PC-3 (cell line): ENCODE measurements at regions not wholly inside any gene's neighbourhood (a gene's known extent, or its start where the extent isn't known, plus 50 kb on each side); places are given as distances from the start of the nearest gene placed in this dataset.

Experiments used
- ATAC-seq: fragments of 200-7000 bp; cut with Tn5 transposase; 2 replicates; pipeline ENCODE4 v1.9.1; 2020; ENCODE audit warnings: mild to moderate bottlenecking, moderate library complexity
- BruUV-seq: library from RNA; stranded (reverse); fragments of 400-500 nt; replicated peaks from 2 replicates; lab custom pipeline; 2021; lab: Mats Ljungman, UMichigan
- CTCF ChIA-PET: fragments of 300-600 bp; sonication (Branson Sonifier 250); formaldehyde crosslinking; loops from one replicate; lab custom pipeline; 2022; ENCODE audit warnings: antibody characterized with exemption; lab: Charles Lee
- POLR2A ChIA-PET: fragments of 300-600 bp; sonication (Branson Sonifier 250); formaldehyde crosslinking; loops from one replicate; lab custom pipeline; 2022; ENCODE audit warnings: antibody characterized with exemption; ENCODE audit not compliant: unreplicated experiment; lab: Charles Lee
- DNase-seq: peaks from one replicate; pipeline ENCODE4 v3.0.0-alpha.2; 2015
- H2AFZ ChIP-seq: fragments of 300-600 bp; sonication (generic); 2 replicates; pipeline ENCODE4 v1.6.0; 2016; ENCODE audit warnings: antibody characterized with exemption, low read length
- H3F3A ChIP-seq: fragments of 300-600 bp; sonication (generic); one replicate; pipeline ENCODE4 v1.6.0; 2017; ENCODE audit warnings: antibody characterized with exemption, low read length, control low read depth, mild to moderate bottlenecking; ENCODE audit not compliant: unreplicated experiment
- H3K27ac ChIP-seq: fragments of 300-600 bp; sonication (generic); 2 replicates; pipeline ENCODE4 v1.5.1; 2016; ENCODE audit warnings: mild to moderate bottlenecking, low read length
- H3K27me3 ChIP-seq: fragments of 300-600 bp; sonication (generic); 2 replicates; pipeline ENCODE4 v1.6.1; 2016; ENCODE audit warnings: low read length, mixed read lengths
- H3K36me3 ChIP-seq: fragments of 300-600 bp; sonication (generic); 2 replicates; pipeline ENCODE4 v1.6.1; 2016; ENCODE audit warnings: low read depth, mixed run types, low read length, mixed read lengths
- H3K4me1 ChIP-seq: fragments of 300-600 bp; sonication (generic); 2 replicates; pipeline ENCODE4 v1.5.1; 2016; ENCODE audit warnings: low read length; ENCODE audit not compliant: insufficient read depth
- H3K4me2 ChIP-seq: fragments of 300-600 bp; sonication (generic); 2 replicates; pipeline ENCODE4 v1.6.0; 2016; ENCODE audit warnings: low read length
- H3K4me3 ChIP-seq: fragments of 300-600 bp; sonication (generic); 2 replicates; pipeline ENCODE4 v1.5.1; 2016; ENCODE audit warnings: mild to moderate bottlenecking, low read length, mixed read lengths
- H3K79me2 ChIP-seq: fragments of 300-600 bp; sonication (generic); 2 replicates; pipeline ENCODE4 v1.6.1; 2017; ENCODE audit warnings: low read length, mixed read lengths
- H3K9ac ChIP-seq: fragments of 300-600 bp; sonication (generic); 2 replicates; pipeline ENCODE4 v1.6.0; 2016; ENCODE audit warnings: mild to moderate bottlenecking, low read length
- H3K9me2 ChIP-seq: fragments of 300-600 bp; sonication (generic); replicated peaks from 2 replicates; pipeline ENCODE4 v1.6.1; 2016; ENCODE audit warnings: mixed run types, low read length, mixed read lengths
- H3K9me3 ChIP-seq: fragments of 300-600 bp; sonication (generic); 2 replicates; pipeline ENCODE4 v1.6.1; 2016; ENCODE audit warnings: low read length, mixed read lengths
- H4K20me1 ChIP-seq: fragments of 300-600 bp; sonication (generic); 2 replicates; pipeline ENCODE4 v1.6.1; 2016; ENCODE audit warnings: low read length, mixed read lengths
- EZH2 ChIP-seq: fragments of 300-600 bp; sonication (generic); IDR thresholded peaks from one replicate; pipeline ENCODE4 v1.6.1; 2017; ENCODE audit warnings: antibody characterized with exemption, mild to moderate bottlenecking, low read length; ENCODE audit not compliant: unreplicated experiment
- EZH2phosphoT487 ChIP-seq: fragments of 300-600 bp; sonication (generic); IDR thresholded peaks from 2 replicates; pipeline ENCODE4 v1.6.1; 2018; ENCODE audit warnings: mild to moderate bottlenecking, antibody characterized with exemption, low read length, borderline replicate concordance
- intact Hi-C: fragments of 100-400 bp; cut with micrococcal nuclease; formaldehyde crosslinking; loops from 2 replicates; pipeline ENCODE4 v1.9.0; 2023
- TF ChIP-seq, protein P1 (sequence below): fragments of 300-600 bp; sonication (generic); conservative IDR thresholded peaks from 2 replicates; pipeline ENCODE4 v1.5.1; 2017; ENCODE audit warnings: antibody characterized with exemption, low read depth, mild to moderate bottlenecking, low read length

GRCh38 chr6:137320271-137320670 is 101.1 kb upstream of the IFNGR1 start:
- CTCF ChIA-PET, result no interaction called here
- Histone ChIP-seq H3K4me3 (no peak overlapping the region), H3K9me3 (no peaks in the 10 kb centered on the region), H3K4me2 (no peak overlapping the region), H3K27me3 (no peaks in the 10 kb centered on the region), H3K4me1 (no peaks in the 10 kb centered on the region), H3K9me2 (no peaks in the 10 kb centered on the region), H2AFZ (no peak overlapping the region), H3K36me3 (no peaks in the 10 kb centered on the region), H3K79me2 (no peaks in the 10 kb centered on the region), H4K20me1 (no peaks in the 10 kb centered on the region), H3F3A (no peaks in the 10 kb centered on the region), H3K9ac (no peak overlapping the region), H3K27ac (no peak overlapping the region)
- no peak for DNase-seq
- no peak for ATAC-seq
- TF ChIP-seq EZH2, result no peak
- no peak for TF ChIP-seq EZH2phosphoT487
- no TSS peak for BruUV-seq
- POLR2A ChIA-PET, result no interaction called here
- intact Hi-C loops, result no loop called here

DNA sequence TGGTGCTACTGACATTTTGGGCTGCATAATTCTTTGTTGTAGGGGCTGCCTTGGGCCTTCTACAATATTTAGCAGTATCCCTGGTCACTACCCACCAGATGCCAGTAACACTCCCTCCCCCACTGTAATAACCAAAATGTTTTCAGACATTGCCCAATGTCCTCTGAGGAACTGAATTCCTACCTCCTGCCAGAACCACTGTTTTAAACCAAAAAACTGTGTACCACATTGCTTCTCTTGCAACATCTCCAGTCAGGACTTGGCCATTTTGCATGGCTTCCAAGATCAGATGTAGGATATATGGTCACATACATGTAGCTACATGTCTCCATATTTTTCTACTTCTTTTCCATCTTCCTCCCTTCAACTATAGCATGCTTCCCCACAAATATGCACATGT is 97.4 kb upstream of the IFNGR1 start:
- no peak for ATAC-seq
- H2AFZ ChIP-seq, result no peak overlapping the region
- H3K4me2 ChIP-seq, result no peak overlapping the region
- no peak for DNase-seq
- CTCF ChIA-PET, result no interaction called here
- POLR2A ChIA-PET, result no interaction called here
- no peak overlapping the region for H3K9ac ChIP-seq
- H3K79me2 ChIP-seq, result no peaks in the 10 kb centered on the region
- BruUV-seq, result no TSS peak
- H3K27me3 ChIP-seq, result no peaks in the 10 kb centered on the region
- intact Hi-C loops, result loop anchor here (5.0 kb wide), 1 partner anchor 239 kb away; no protein-coding TSS in a partner anchor
- no peaks in the 10 kb centered on the region for H3K9me2 ChIP-seq
- H3K4me1 ChIP-seq, result peaks cover 3% of the 10 kb centered on the region; the same call in 1 of the 2 replicates
- H3K9me3 ChIP-seq, result no peaks in the 10 kb centered on the region
- no peaks in the 10 kb centered on the region for H3F3A ChIP-seq
- H3K36me3 ChIP-seq, result no peaks in the 10 kb centered on the region
- H3K4me3 ChIP-seq, result no peak overlapping the region
- H3K27ac ChIP-seq, result no peak overlapping the region
- no peaks in the 10 kb centered on the region for H4K20me1 ChIP-seq
- TF ChIP-seq EZH2 (no peak), EZH2phosphoT487 (no peak)
- TF ChIP-seq, protein P1, sequence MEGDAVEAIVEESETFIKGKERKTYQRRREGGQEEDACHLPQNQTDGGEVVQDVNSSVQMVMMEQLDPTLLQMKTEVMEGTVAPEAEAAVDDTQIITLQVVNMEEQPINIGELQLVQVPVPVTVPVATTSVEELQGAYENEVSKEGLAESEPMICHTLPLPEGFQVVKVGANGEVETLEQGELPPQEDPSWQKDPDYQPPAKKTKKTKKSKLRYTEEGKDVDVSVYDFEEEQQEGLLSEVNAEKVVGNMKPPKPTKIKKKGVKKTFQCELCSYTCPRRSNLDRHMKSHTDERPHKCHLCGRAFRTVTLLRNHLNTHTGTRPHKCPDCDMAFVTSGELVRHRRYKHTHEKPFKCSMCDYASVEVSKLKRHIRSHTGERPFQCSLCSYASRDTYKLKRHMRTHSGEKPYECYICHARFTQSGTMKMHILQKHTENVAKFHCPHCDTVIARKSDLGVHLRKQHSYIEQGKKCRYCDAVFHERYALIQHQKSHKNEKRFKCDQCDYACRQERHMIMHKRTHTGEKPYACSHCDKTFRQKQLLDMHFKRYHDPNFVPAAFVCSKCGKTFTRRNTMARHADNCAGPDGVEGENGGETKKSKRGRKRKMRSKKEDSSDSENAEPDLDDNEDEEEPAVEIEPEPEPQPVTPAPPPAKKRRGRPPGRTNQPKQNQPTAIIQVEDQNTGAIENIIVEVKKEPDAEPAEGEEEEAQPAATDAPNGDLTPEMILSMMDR, result no peak

DNA sequence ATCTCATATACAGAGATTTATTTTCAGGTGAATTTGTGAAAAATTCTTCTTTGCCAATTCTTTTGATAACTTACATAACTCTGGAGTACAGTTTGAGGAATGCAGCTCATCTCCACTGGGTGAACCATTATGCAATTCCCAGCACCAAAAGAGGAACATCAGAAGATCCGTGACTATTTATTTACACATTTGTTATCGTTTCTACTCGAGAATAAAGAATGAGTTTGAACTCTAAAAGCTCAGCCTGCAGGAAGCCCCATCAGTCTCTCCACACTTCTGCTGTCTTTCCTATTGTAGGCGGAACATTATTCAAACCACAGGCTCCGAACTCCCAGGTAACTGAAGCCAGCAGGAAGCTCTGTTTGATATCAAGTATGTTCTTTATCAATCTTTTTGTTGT is 95.9 kb upstream of the IFNGR1 start:
- Histone ChIP-seq H3K4me2 (no peak overlapping the region), H3K9me3 (no peaks in the 10 kb centered on the region), H3K4me3 (no peak overlapping the region), H3K79me2 (no peaks in the 10 kb centered on the region), H4K20me1 (no peaks in the 10 kb centered on the region), H3K4me1 (peaks cover 3% of the 10 kb centered on the region; the same call in 1 of the 2 replicates), H3F3A (no peaks in the 10 kb centered on the region), H3K9ac (no peak overlapping the region), H2AFZ (no peak overlapping the region), H3K36me3 (no peaks in the 10 kb centered on the region), H3K27ac (no peak overlapping the region), H3K9me2 (no peaks in the 10 kb centered on the region), H3K27me3 (no peaks in the 10 kb centered on the region)
- BruUV-seq, result no TSS peak
- ChIA-PET CTCF (interaction anchor here (1.1 kb wide), 1 partner anchor 348 kb away, joined by 6 read pairs; no protein-coding TSS in a partner anchor), POLR2A (no interaction called here)
- ATAC-seq, result no peak
- intact Hi-C loops, result loop anchor here (2.0 to 5.0 kb wide), 2 partner anchors 220 to 238 kb away; no protein-coding TSS in a partner anchor
- TF ChIP-seq EZH2 (no peak), EZH2phosphoT487 (no peak)
- TF ChIP-seq, protein P1, result no peak
- DNase-seq, result no peak
